Ectodermal cell (in vitro differentiated cells): ENCODE measurements at regions not wholly inside any gene's neighbourhood (a gene's known extent, or its start where the extent isn't known, plus 50 kb on each side); places are given as distances from the start of the nearest gene placed in this dataset.

Source experiments
- H3K27ac ChIP-seq: 2 replicates; pipeline ENCODE4 v1.7.0; 2013; ENCODE audit warnings: mild to moderate bottlenecking, low read depth, low read length; ENCODE audit not compliant: insufficient read depth, poor library complexity, severe bottlenecking
- H3K27me3 ChIP-seq: 2 replicates; pipeline ENCODE4 v1.7.0; 2013; ENCODE audit warnings: mild to moderate bottlenecking, low read length; ENCODE audit not compliant: insufficient read depth, control insufficient read depth, poor library complexity, severe bottlenecking
- H3K36me3 ChIP-seq: one replicate; pipeline ENCODE4 v1.7.0; 2013; ENCODE audit warnings: low read length; ENCODE audit not compliant: control insufficient read depth, insufficient read depth
- H3K4me1 ChIP-seq: one replicate; pipeline ENCODE4 v1.7.0; 2013; ENCODE audit warnings: low read length; ENCODE audit not compliant: control insufficient read depth, insufficient read depth
- H3K4me3 ChIP-seq: 2 replicates; pipeline ENCODE4 v1.7.0; 2013; ENCODE audit warnings: low read depth, low read length, control low read depth; ENCODE audit not compliant: insufficient read depth
- H3K9me3 ChIP-seq: 2 replicates; pipeline ENCODE4 v1.7.0; 2013; ENCODE audit warnings: mild to moderate bottlenecking, low read length, moderate library complexity; ENCODE audit not compliant: control insufficient read depth
- WGBS, 2 experiments: methylation state at CpG; one replicate each; pipeline ENCODE4 v1.1.7; 2013; ENCODE audit warnings: missing lambda C conversion rate in 2 of 2; 5-methylcytosine and 5-hydroxymethylcytosine counted together

DNA sequence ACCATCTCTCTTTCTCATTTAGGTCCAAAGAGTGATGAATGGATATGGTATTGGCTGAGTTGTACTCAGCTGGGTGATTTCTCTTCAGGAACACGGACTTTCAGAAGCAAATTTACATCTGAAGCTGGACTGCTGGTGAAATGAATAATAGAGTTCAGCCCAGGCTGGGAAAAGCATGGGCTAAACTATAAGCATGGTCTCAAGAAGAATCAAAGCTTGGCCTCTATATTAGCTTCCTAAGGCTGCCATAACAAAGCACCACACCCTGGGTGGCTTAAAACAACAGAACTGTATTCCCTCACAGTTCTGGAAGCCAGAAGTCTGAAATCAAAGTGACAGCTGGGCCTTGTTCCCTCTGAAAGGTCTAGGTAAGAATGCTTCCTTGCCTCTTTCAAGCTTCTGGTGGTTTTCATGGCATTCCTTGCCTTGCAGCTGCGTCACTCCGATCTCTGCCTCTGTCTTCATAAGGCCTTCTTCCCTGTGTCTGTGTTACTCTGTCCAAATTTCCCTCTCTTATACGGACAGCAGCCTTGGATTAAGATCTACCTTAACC is 89.8 kb upstream of the CES5A start:
- H3K36me3 ChIP-seq: no peaks in the 10 kb centered on the region
- WGBS, 2 experiments: 73 to 77% methylated on average over 4 of the region's 4 CpGs
- H3K9me3 ChIP-seq: no peaks in the 10 kb centered on the region
- peaks cover 5% of the 10 kb centered on the region for H3K4me1 ChIP-seq
- no peak overlapping the region for H3K27ac ChIP-seq
- H3K27me3 ChIP-seq: no peaks in the 10 kb centered on the region
- H3K4me3 ChIP-seq: no peak overlapping the region

GRCh38 chr16:55955845-55956244 is 80.7 kb upstream of the CES5A start:
- no peaks in the 10 kb centered on the region for H3K27me3 ChIP-seq
- H3K9me3 ChIP-seq: no peaks in the 10 kb centered on the region
- WGBS, 2 experiments: 90 to 91% methylated on average over 5 of the region's 5 CpGs
- H3K4me1 ChIP-seq: peaks cover 3% of the 10 kb centered on the region
- H3K36me3 ChIP-seq: no peaks in the 10 kb centered on the region
- no peak overlapping the region for H3K27ac ChIP-seq
- no peak overlapping the region for H3K4me3 ChIP-seq

GRCh38 chr16:55955424-55955823 is 80.3 kb upstream of the CES5A start:
- H3K9me3 ChIP-seq: no peaks in the 10 kb centered on the region
- no peaks in the 10 kb centered on the region for H3K27me3 ChIP-seq
- peaks cover 3% of the 10 kb centered on the region for H3K4me1 ChIP-seq
- no peaks in the 10 kb centered on the region for H3K36me3 ChIP-seq
- H3K4me3 ChIP-seq: no peak overlapping the region
- no peak overlapping the region for H3K27ac ChIP-seq
- WGBS, 2 experiments: 94 to 95% methylated on average over 4 of the region's 4 CpGs

- H3K27me3 ChIP-seq: no peaks in the 10 kb centered on the region
- H3K36me3 ChIP-seq: no peaks in the 10 kb centered on the region
- WGBS, 2 experiments: 91 to 96% methylated on average over 2 of the region's 2 CpGs
- no peak overlapping the region for H3K4me3 ChIP-seq
- H3K27ac ChIP-seq: no peak overlapping the region
- H3K4me1 ChIP-seq: peaks cover 3% of the 10 kb centered on the region
- H3K9me3 ChIP-seq: no peaks in the 10 kb centered on the region
Observed at GRCh38 chr16:55954906-55955305, 79.7 kb upstream of the CES5A start.

- no peak overlapping the region for H3K27ac ChIP-seq
- no peaks in the 10 kb centered on the region for H3K27me3 ChIP-seq
- 93 to 94% methylated on average over 1 of the region's 1 CpG for WGBS, 2 experiments
Observed at GRCh38 chr16:55949518-55949917, 74.3 kb upstream of the CES5A start.

GRCh38 chr16:55948230-55948629 is 73.1 kb upstream of the CES5A start:
- Histone ChIP-seq H3K9me3 (no peaks in the 10 kb centered on the region), H3K4me1 (no peaks in the 10 kb centered on the region), H3K4me3 (no peak overlapping the region), H3K27ac (no peak overlapping the region), H3K27me3 (peaks cover 8% of the 10 kb centered on the region), H3K36me3 (no peaks in the 10 kb centered on the region)
- WGBS, 2 experiments: 92 to 95% methylated on average over 4 to 6 of the region's 6 CpGs

More at GRCh38 chr16:55949518-55949917, 74.3 kb upstream of the CES5A start:
- H3K9me3 ChIP-seq: no peaks in the 10 kb centered on the region
- H3K36me3 ChIP-seq: no peaks in the 10 kb centered on the region
- no peaks in the 10 kb centered on the region for H3K4me1 ChIP-seq
- no peak overlapping the region for H3K4me3 ChIP-seq

DNA sequence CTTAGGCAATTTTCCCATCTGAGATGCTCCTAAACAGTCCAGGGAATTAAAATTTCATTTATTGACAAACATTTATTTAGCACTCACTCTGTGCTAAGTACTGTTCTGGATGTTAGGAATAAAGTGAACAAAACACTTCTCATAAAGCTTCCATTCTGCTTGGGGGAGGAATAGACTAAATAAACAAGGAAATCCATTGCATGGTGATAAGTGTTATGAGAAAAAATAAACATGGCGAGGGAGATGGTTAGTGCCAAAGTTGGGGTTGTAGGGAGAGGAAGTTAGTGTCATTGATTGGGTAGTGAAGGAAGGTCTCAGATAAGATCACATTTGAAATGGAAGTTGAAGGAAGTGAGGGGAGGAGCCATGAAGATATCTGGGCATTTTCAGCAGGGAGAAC is 72.2 kb upstream of the CES5A start:
- H3K27me3 ChIP-seq: peaks cover 9% of the 10 kb centered on the region
- no peak overlapping the region for H3K27ac ChIP-seq
- no peaks in the 10 kb centered on the region for H3K36me3 ChIP-seq
- no peak overlapping the region for H3K4me3 ChIP-seq
- no peaks in the 10 kb centered on the region for H3K4me1 ChIP-seq
- H3K9me3 ChIP-seq: no peaks in the 10 kb centered on the region
- 96 to 97% methylated on average over 1 of the region's 1 CpG for WGBS, 2 experiments

GRCh38 chr16:55944377-55944802 is 69.2 kb upstream of the CES5A start:
- 47 to 50% methylated on average over 8 of the region's 8 CpGs for WGBS, 2 experiments
- Histone ChIP-seq H3K27ac (no peak overlapping the region), H3K4me1 (no peaks in the 10 kb centered on the region), H3K27me3 (peaks cover 9% of the 10 kb centered on the region), H3K4me3 (no peak overlapping the region), H3K9me3 (no peaks in the 10 kb centered on the region), H3K36me3 (no peaks in the 10 kb centered on the region)

- peaks cover 9% of the 10 kb centered on the region for H3K27me3 ChIP-seq
Observed at GRCh38 chr16:55943267-55943666, 68.1 kb upstream of the CES5A start.

DNA sequence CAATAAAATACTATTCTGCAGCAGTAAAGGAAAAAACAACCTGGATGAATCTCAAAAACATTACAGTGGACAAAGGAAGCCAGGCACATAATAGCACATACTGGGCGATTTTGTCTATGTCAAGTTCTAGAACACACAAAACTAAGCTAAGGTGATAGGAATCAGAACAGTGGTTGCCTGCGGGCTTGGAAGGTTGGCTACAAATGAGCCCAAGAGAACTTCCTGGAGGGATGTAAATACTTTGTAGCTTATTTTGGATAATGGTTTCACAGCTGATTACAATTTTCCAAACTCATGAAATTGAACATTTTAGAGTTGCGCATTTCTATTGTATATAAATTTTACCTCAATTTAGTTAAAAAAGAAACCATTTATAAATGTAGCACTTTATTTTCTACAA is 67.6 kb upstream of the CES5A start:
- H3K4me1 ChIP-seq: peaks cover 3% of the 10 kb centered on the region
- H3K27ac ChIP-seq: no peak overlapping the region
- no peak overlapping the region for H3K4me3 ChIP-seq
- no peaks in the 10 kb centered on the region for H3K9me3 ChIP-seq
- WGBS, 2 experiments: 97 to 98% methylated on average over 2 of the region's 3 CpGs
- H3K36me3 ChIP-seq: no peaks in the 10 kb centered on the region
- peaks cover 9% of the 10 kb centered on the region for H3K27me3 ChIP-seq

More at GRCh38 chr16:55943267-55943666, 68.1 kb upstream of the CES5A start:
- WGBS, 2 experiments: 73 to 76% methylated on average over 4 of the region's 4 CpGs
- Histone ChIP-seq H3K4me1 (peaks cover 1% of the 10 kb centered on the region), H3K36me3 (no peaks in the 10 kb centered on the region), H3K27ac (no peak overlapping the region), H3K4me3 (no peak overlapping the region), H3K9me3 (no peaks in the 10 kb centered on the region)

GRCh38 chr16:55941552-55941951 is 66.4 kb upstream of the CES5A start:
- 88 to 93% methylated on average over 2 of the region's 2 CpGs for WGBS, 2 experiments
- Histone ChIP-seq H3K4me3 (no peak overlapping the region), H3K27ac (no peak overlapping the region), H3K27me3 (peaks cover 9% of the 10 kb centered on the region), H3K9me3 (no peaks in the 10 kb centered on the region), H3K4me1 (peaks cover 3% of the 10 kb centered on the region), H3K36me3 (no peaks in the 10 kb centered on the region)
